Retinal pigment epithelial cell (primary cell): ENCODE measurements at regions not wholly inside any gene's neighbourhood (a gene's known extent, or its start where the extent isn't known, plus 50 kb on each side); places are given as distances from the start of the nearest gene placed in this dataset.

Experiments
- DNase-seq: peaks from one replicate; pipeline ENCODE4 v3.0.0-alpha.2; 2010; ENCODE audit warnings: low read depth
- H3K4me3 ChIP-seq: 2 replicates; pipeline ENCODE4 v1.5.1; 2011; ENCODE audit warnings: mild to moderate bottlenecking, low read length, control low read depth, moderate library complexity
- CTCF ChIP-seq: conservative IDR thresholded peaks from 2 replicates; pipeline ENCODE4 v1.5.1; 2011; ENCODE audit warnings: low read depth, low read length, control low read depth, inconsistent platforms

GRCh38 chr2:149824136-149824535, 236.6 kb upstream of the MMADHC start:
- TF ChIP-seq CTCF, result no peak
- no peak for DNase-seq
- H3K4me3 ChIP-seq, result no peak overlapping the region

- TF ChIP-seq CTCF, result no peak
- DNase-seq, result no peak
- no peak overlapping the region for H3K4me3 ChIP-seq
Measured at GRCh38 chr2:149819356-149819957, 231.9 kb upstream of the MMADHC start.

GRCh38 chr2:149816756-149817551, 229.4 kb upstream of the MMADHC start:
- H3K4me3 ChIP-seq, result no peak overlapping the region
- no peak for TF ChIP-seq CTCF

GRCh38 chr2:149815941-149816340, 228.4 kb upstream of the MMADHC start:
- H3K4me3 ChIP-seq, result no peak overlapping the region
- DNase-seq, result no peak
- TF ChIP-seq CTCF, result no peak

More at GRCh38 chr2:149816756-149817551, 229.4 kb upstream of the MMADHC start:
- no peak for DNase-seq

GRCh38 chr2:149814901-149815300, 227.3 kb upstream of the MMADHC start:
- TF ChIP-seq CTCF, result no peak
- no peak for DNase-seq
- no peak overlapping the region for H3K4me3 ChIP-seq

GRCh38 chr2:149814049-149814448, 226.5 kb upstream of the MMADHC start:
- TF ChIP-seq CTCF, result no peak

GRCh38 chr2:149808556-149808955, 221.0 kb upstream of the MMADHC start:
- H3K4me3 ChIP-seq, result no peak overlapping the region
- no peak for TF ChIP-seq CTCF

More at GRCh38 chr2:149814049-149814448, 226.5 kb upstream of the MMADHC start:
- DNase-seq, result no peak
- no peak overlapping the region for H3K4me3 ChIP-seq

More at GRCh38 chr2:149808556-149808955, 221.0 kb upstream of the MMADHC start:
- no peak for DNase-seq
